ENCODE measurements at regions not wholly inside any gene's neighbourhood (a gene's known extent, or its start where the extent isn't known, plus 50 kb on each side); places are given as distances from the start of the nearest gene placed in this dataset.

DNA sequence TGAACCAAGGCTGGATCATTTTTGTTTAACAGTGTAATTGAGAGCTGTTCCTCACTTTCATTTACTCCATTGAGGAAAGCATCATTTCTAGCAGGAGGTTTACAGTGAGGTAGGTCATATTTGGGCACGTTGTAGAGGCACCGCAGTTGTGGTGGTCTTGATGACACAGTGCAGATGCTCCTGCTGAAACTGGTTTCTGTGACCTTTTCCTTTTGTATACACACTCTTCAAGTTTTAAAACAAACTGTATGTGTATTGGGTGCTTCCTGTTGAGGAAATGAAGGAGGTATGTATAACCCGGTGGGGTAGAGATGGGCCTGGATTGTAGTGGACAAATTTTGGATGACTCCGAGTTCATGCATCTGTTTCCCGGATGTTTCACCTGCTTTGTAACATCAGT is 456.3 kb upstream of the RGS6 start:
- TF ChIP-seq, protein P1, sequence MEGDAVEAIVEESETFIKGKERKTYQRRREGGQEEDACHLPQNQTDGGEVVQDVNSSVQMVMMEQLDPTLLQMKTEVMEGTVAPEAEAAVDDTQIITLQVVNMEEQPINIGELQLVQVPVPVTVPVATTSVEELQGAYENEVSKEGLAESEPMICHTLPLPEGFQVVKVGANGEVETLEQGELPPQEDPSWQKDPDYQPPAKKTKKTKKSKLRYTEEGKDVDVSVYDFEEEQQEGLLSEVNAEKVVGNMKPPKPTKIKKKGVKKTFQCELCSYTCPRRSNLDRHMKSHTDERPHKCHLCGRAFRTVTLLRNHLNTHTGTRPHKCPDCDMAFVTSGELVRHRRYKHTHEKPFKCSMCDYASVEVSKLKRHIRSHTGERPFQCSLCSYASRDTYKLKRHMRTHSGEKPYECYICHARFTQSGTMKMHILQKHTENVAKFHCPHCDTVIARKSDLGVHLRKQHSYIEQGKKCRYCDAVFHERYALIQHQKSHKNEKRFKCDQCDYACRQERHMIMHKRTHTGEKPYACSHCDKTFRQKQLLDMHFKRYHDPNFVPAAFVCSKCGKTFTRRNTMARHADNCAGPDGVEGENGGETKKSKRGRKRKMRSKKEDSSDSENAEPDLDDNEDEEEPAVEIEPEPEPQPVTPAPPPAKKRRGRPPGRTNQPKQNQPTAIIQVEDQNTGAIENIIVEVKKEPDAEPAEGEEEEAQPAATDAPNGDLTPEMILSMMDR (IDR thresholded peaks at IDR 0.05; ENCODE audit: low read length), result no peak
- TF ChIP-seq EZH2 (IDR thresholded peaks at IDR 0.05; ENCODE audit: borderline replicate concordance, low read length), result no peak

Data from OCI-LY1 (cell line).